NOMO-1 (cell line): ENCODE measurements at regions not wholly inside any gene's neighbourhood (a gene's known extent, or its start where the extent isn't known, plus 50 kb on each side); places are given as distances from the start of the nearest gene placed in this dataset.
"Not testable (repeated sequence)": the region's sequence is repeated elsewhere in the genome, so short reads cannot be mapped to it uniquely, and the experiment has no call there.

Experiments used
- DNase-seq, 2 experiments: peaks; one replicate each; lab custom pipeline; 2025; ENCODE audit not compliant: unreplicated experiment in 2 of 2; lab: John Stamatoyannopoulos, UW

- DNase-seq: no peak
These were observed 55.6 kb downstream of the OR4C45 start for GRCh38 chr11:50088231-50088630.

- no peak for DNase-seq
These were observed 65.6 kb downstream of the OR4C45 start for GRCh38 chr11:50098186-50098725.

GRCh38 chr11:50102916-50103315 lies 70.2 kb downstream of the OR4C45 start:
- DNase-seq: no peak

GRCh38 chr11:50140686-50141085 lies 108.0 kb downstream of the OR4C45 start:
- DNase-seq: not testable (repeated sequence)

- DNase-seq: not testable (repeated sequence)
These were observed 113.6 kb downstream of the OR4C45 start for GRCh38 chr11:50146308-50146707.

- not testable (repeated sequence) for DNase-seq
These were observed 115.3 kb downstream of the OR4C45 start for GRCh38 chr11:50147946-50148345.

- no peak for DNase-seq
These were observed 122.8 kb downstream of the OR4C45 start for GRCh38 chr11:50155508-50155907.

- no peak for DNase-seq
These were observed 131.4 kb downstream of the OR4C45 start for GRCh38 chr11:50164050-50164449.

GRCh38 chr11:50169634-50170033 lies 137.0 kb downstream of the OR4C45 start:
- no peak for DNase-seq

- no peak for DNase-seq
These were observed 137.4 kb downstream of the OR4C45 start for GRCh38 chr11:50170115-50170514.

- DNase-seq: no peak
These were observed 141.5 kb downstream of the OR4C45 start for GRCh38 chr11:50174189-50174588.

- DNase-seq: peak in 1 of 2 experiments; percentile 35
These were observed 142.3 kb downstream of the OR4C45 start for GRCh38 chr11:50174975-50175374.

GRCh38 chr11:50178737-50179136 lies 146.1 kb downstream of the OR4C45 start:
- DNase-seq: no peak

GRCh38 chr11:50181334-50181733 lies 148.7 kb downstream of the OR4C45 start:
- no peak for DNase-seq

GRCh38 chr11:50182486-50182885 lies 149.8 kb downstream of the OR4C45 start:
- DNase-seq: no peak

- not testable (repeated sequence) for DNase-seq
These were observed 150.5 kb downstream of the OR4C45 start for GRCh38 chr11:50183170-50183569.

GRCh38 chr11:50186146-50186545 lies 153.5 kb downstream of the OR4C45 start:
- no peak for DNase-seq

- DNase-seq: peak; percentile 70 to 94
These were observed 154.5 kb downstream of the OR4C45 start for GRCh38 chr11:50187220-50187619.

GRCh38 chr11:50188040-50188439 lies 155.4 kb downstream of the OR4C45 start:
- no peak for DNase-seq

- DNase-seq: no peak
These were observed 160.1 kb downstream of the OR4C45 start for GRCh38 chr11:50192743-50193142.

- DNase-seq: no peak
These were observed 181.7 kb downstream of the OR4C45 start for GRCh38 chr11:50214376-50214775.

- DNase-seq: no peak
These were observed 188.0 kb downstream of the OR4C45 start for GRCh38 chr11:50220651-50221050.

GRCh38 chr11:50238368-50238767 lies 205.7 kb downstream of the OR4C45 start:
- DNase-seq: not testable (repeated sequence)
